Mesenchymal stem cell (in vitro differentiated cells and primary cell): ENCODE measurements at regions not wholly inside any gene's neighbourhood (a gene's known extent, or its start where the extent isn't known, plus 50 kb on each side); places are given as distances from the start of the nearest gene placed in this dataset.

Experiments
- DNase-seq: peaks from one replicate; pipeline ENCODE4 v3.0.0-alpha.2; 2013
- H2AFZ ChIP-seq: one replicate; pipeline ENCODE4 v1.6.1; 2013; ENCODE audit warnings: low read depth, mild to moderate bottlenecking, control low read depth, inconsistent platforms, low read length, moderate library complexity
- H2AK5ac ChIP-seq: 2 replicates; pipeline ENCODE4 v1.6.1; 2013; ENCODE audit warnings: low read length, moderate library complexity, mild to moderate bottlenecking, inconsistent platforms; ENCODE audit not compliant: severe bottlenecking
- H2BK120ac ChIP-seq: one replicate; pipeline ENCODE4 v1.6.1; 2013; ENCODE audit warnings: low read depth, mild to moderate bottlenecking, inconsistent platforms, low read length, moderate library complexity
- H2BK12ac ChIP-seq, 2 experiments: one replicate each; pipeline ENCODE4 v1.6.1; 2013; ENCODE audit warnings: inconsistent platforms in 2 of 2, low read length in 2 of 2, mild to moderate bottlenecking in 2 of 2, moderate library complexity in 2 of 2, control low read depth in 1 of 2
- H2BK15ac ChIP-seq: one replicate; pipeline ENCODE4 v1.6.1; 2013; ENCODE audit warnings: mild to moderate bottlenecking, low read depth, inconsistent platforms; ENCODE audit not compliant: poor library complexity, severe bottlenecking
- H2BK5ac ChIP-seq: 2 replicates; pipeline ENCODE4 v1.6.1; 2013; ENCODE audit warnings: low read depth, mild to moderate bottlenecking, low read length, control low read depth, inconsistent platforms; ENCODE audit not compliant: poor library complexity, severe bottlenecking
- H3K14ac ChIP-seq, 2 experiments: one replicate each; pipeline ENCODE4 v1.6.1; 2013; ENCODE audit warnings: inconsistent platforms in 2 of 2, low read length in 2 of 2, control low read depth in 1 of 2, mild to moderate bottlenecking in 1 of 2, moderate library complexity in 1 of 2
- H3K18ac ChIP-seq, 2 experiments: one replicate each; pipeline ENCODE4 v1.6.1; 2013; ENCODE audit warnings: inconsistent platforms in 2 of 2, low read length in 2 of 2, control low read depth in 1 of 2, low read depth in 1 of 2, mild to moderate bottlenecking in 1 of 2
- H3K23ac ChIP-seq, 2 experiments: one replicate each; pipeline ENCODE4 v1.6.1; 2013; ENCODE audit warnings: inconsistent platforms in 2 of 2, low read length in 2 of 2, mild to moderate bottlenecking in 2 of 2, moderate library complexity in 2 of 2, control low read depth in 1 of 2
- H3K27ac ChIP-seq: 2 replicates; pipeline ENCODE4 v1.5.1; 2013; ENCODE audit warnings: mild to moderate bottlenecking, moderate library complexity, low read length, control low read depth, inconsistent platforms; ENCODE audit not compliant: poor library complexity, severe bottlenecking
- H3K27me3 ChIP-seq, 2 experiments: 2 replicates each; pipeline versions ENCODE4 v1.6.1 to v1.7.0; 2013; ENCODE audit warnings: low read length in 2 of 2, mild to moderate bottlenecking in 2 of 2, moderate library complexity in 2 of 2, control low read depth in 1 of 2, inconsistent platforms in 1 of 2; ENCODE audit not compliant: control insufficient read depth in 1 of 2, insufficient read depth in 1 of 2
- H3K36me3 ChIP-seq, 2 experiments: 2 replicates each; pipeline versions ENCODE4 v1.6.1 to v1.7.0; 2013; ENCODE audit warnings: low read length in 2 of 2, control low read depth in 1 of 2, inconsistent platforms in 1 of 2, low read depth in 1 of 2, mild to moderate bottlenecking in 1 of 2; ENCODE audit not compliant: insufficient read depth in 2 of 2, control insufficient read depth in 1 of 2
- H3K4ac ChIP-seq, 2 experiments: one replicate each; pipeline ENCODE4 v1.6.1; 2013; ENCODE audit warnings: inconsistent platforms in 2 of 2, low read length in 2 of 2, mild to moderate bottlenecking in 2 of 2, moderate library complexity in 2 of 2, control low read depth in 1 of 2, low read depth in 1 of 2
- H3K4me1 ChIP-seq: 2 replicates; pipeline ENCODE4 v1.6.1; 2013; ENCODE audit warnings: low read depth, low read length, control low read depth; ENCODE audit not compliant: control insufficient read depth, insufficient read depth
- H3K4me2 ChIP-seq: 2 replicates; pipeline ENCODE4 v1.6.1; 2013; ENCODE audit warnings: low read length, mild to moderate bottlenecking, inconsistent platforms; ENCODE audit not compliant: poor library complexity, severe bottlenecking
- H3K4me3 ChIP-seq, 2 experiments: 2 replicates each; pipeline versions ENCODE4 v1.5.1 to v1.7.0; 2013; ENCODE audit warnings: low read length in 2 of 2, mild to moderate bottlenecking in 2 of 2, control low read depth in 1 of 2, low read depth in 1 of 2; ENCODE audit not compliant: insufficient read depth in 1 of 2
- H3K79me1 ChIP-seq: replicated peaks from 2 replicates; pipeline ENCODE4 v1.6.1; 2013; ENCODE audit warnings: mild to moderate bottlenecking, control low read depth, low read length, inconsistent platforms; ENCODE audit not compliant: poor library complexity, severe bottlenecking
- H3K9ac ChIP-seq: 2 replicates; pipeline ENCODE4 v1.7.0; 2013; ENCODE audit warnings: mild to moderate bottlenecking, low read length, moderate library complexity
- H3K9me3 ChIP-seq: 2 replicates; pipeline ENCODE4 v1.7.0; 2013; ENCODE audit warnings: mild to moderate bottlenecking, low read length; ENCODE audit not compliant: control insufficient read depth
- H4K8ac ChIP-seq: one replicate; pipeline ENCODE4 v1.6.1; 2013; ENCODE audit warnings: inconsistent platforms, mild to moderate bottlenecking, low read length, moderate library complexity
- H4K91ac ChIP-seq: one replicate; pipeline ENCODE4 v1.6.1; 2013; ENCODE audit warnings: mild to moderate bottlenecking, low read length, inconsistent platforms
- WGBS: methylation state at CpG from one replicate; pipeline ENCODE4 v1.1.7; 2013; ENCODE audit warnings: mixed read lengths; 5-methylcytosine and 5-hydroxymethylcytosine counted together

- WGBS, result 80% methylated on average over 1 of the region's 1 CpG
- Histone ChIP-seq H4K91ac (no peak overlapping the region), H3K4me1 (no peaks in the 10 kb centered on the region), H3K4me3 (no peak overlapping the region), H2BK15ac (no peak overlapping the region), H2AFZ (no peak overlapping the region), H3K9ac (no peak overlapping the region), H3K4me2 (no peak overlapping the region), H4K8ac (no peak overlapping the region), H2BK12ac (no peak overlapping the region), H3K18ac (no peak overlapping the region), H2AK5ac (no peak overlapping the region), H3K36me3 (no peaks in the 10 kb centered on the region), H3K4ac (no peak overlapping the region), H2BK5ac (no peak overlapping the region), H3K14ac (no peak overlapping the region), H3K23ac (no peak overlapping the region), H3K79me1 (no peaks in the 10 kb centered on the region), H3K27me3 (no peaks in the 10 kb centered on the region), H3K27ac (no peak overlapping the region), H3K9me3 (peaks cover 7% of the 10 kb centered on the region), H2BK120ac (no peak overlapping the region)
- no peak for DNase-seq
Measured at GRCh38 chr13:84823528-84823927, 941.3 kb upstream of the SLITRK1 start.

DNA sequence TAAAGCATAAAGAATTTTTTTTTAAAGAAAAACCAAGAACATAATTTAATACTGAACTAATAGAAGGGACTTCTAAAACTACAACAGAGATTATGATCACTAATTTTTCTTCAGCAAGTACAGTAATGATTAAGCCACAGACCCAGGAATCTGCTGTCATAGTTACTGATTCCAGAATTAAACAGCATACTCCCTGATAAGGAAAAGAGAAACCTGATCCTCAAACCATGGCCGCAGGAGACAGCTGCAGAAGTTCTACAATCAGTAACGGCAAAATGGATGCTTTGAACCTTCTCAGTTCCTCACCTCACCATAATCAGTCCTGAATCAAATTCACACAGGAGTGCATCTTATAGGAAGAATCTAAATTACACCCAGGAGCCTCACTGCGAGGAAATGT is 939.0 kb upstream of the SLITRK1 start:
- H3K4me2 ChIP-seq, result no peak overlapping the region
- no peak overlapping the region for H3K14ac ChIP-seq
- no peak overlapping the region for H2BK5ac ChIP-seq
- H3K4ac ChIP-seq, result no peak overlapping the region
- H2BK120ac ChIP-seq, result no peak overlapping the region
- H3K4me3 ChIP-seq, result no peak overlapping the region
- no peak overlapping the region for H4K8ac ChIP-seq
- H3K36me3 ChIP-seq, result no peaks in the 10 kb centered on the region
- no peak for DNase-seq
- no peaks in the 10 kb centered on the region for H3K27me3 ChIP-seq
- H2AFZ ChIP-seq, result no peak overlapping the region
- no peaks in the 10 kb centered on the region for H3K79me1 ChIP-seq
- peaks cover 17% of the 10 kb centered on the region for H3K9me3 ChIP-seq
- no peak overlapping the region for H3K18ac ChIP-seq
- H3K4me1 ChIP-seq, result no peaks in the 10 kb centered on the region
- no peak overlapping the region for H3K23ac ChIP-seq
- no peak overlapping the region for H2BK12ac ChIP-seq
- no peak overlapping the region for H2BK15ac ChIP-seq
- no peak overlapping the region for H2AK5ac ChIP-seq
- H4K91ac ChIP-seq, result no peak overlapping the region
- WGBS, result 76% methylated on average over 3 of the region's 3 CpGs
- H3K9ac ChIP-seq, result no peak overlapping the region
- H3K27ac ChIP-seq, result no peak overlapping the region

DNA sequence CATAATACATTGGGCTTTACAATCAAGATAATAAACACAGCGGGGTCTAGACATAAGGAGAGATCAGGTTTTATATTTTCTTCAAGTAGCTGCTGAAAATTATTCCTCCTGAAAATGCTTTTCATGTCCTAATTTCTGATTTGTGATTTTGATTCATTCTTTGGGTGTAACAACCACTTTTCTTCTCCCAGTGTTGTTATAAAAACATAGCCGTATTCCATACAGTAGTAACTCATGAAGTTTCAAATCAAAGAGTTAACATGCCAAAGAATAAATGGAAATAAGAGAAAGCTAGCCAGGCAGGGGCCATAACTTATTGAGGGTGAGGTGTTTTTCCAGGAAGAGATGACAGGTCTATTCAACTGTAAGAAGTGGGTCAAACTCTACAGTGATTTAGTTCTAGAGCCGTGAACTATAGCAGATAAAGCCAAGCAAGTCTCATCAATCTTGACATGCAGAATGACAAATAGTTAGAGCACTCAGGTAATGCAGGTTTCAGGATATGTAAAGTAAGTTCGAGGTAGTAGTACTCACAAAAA is 934.4 kb upstream of the SLITRK1 start:
- Histone ChIP-seq H4K91ac (no peak overlapping the region), H2BK12ac (no peak overlapping the region), H3K4me1 (no peaks in the 10 kb centered on the region), H3K27ac (no peak overlapping the region), H3K27me3 (no peaks in the 10 kb centered on the region), H2AFZ (no peak overlapping the region), H3K23ac (no peak overlapping the region), H3K4ac (no peak overlapping the region), H3K4me2 (no peak overlapping the region), H2BK15ac (no peak overlapping the region), H3K9ac (no peak overlapping the region), H4K8ac (no peak overlapping the region), H3K18ac (no peak overlapping the region), H3K36me3 (no peaks in the 10 kb centered on the region), H3K9me3 (peaks cover 17% of the 10 kb centered on the region), H3K4me3 (no peak overlapping the region), H3K79me1 (no peaks in the 10 kb centered on the region), H2AK5ac (no peak overlapping the region), H2BK5ac (no peak overlapping the region), H3K14ac (no peak overlapping the region), H2BK120ac (no peak overlapping the region)
- no peak for DNase-seq
- WGBS, result no CpG with 5 or more reads among the region's 4 CpGs

- H2AK5ac ChIP-seq, result no peak overlapping the region
- WGBS, result 94% methylated on average over 3 of the region's 3 CpGs
- H3K4me1 ChIP-seq, result no peaks in the 10 kb centered on the region
- H3K4ac ChIP-seq, result no peak overlapping the region
- no peaks in the 10 kb centered on the region for H3K79me1 ChIP-seq
- no peak for DNase-seq
- H4K8ac ChIP-seq, result no peak overlapping the region
- no peak overlapping the region for H2BK5ac ChIP-seq
- H3K14ac ChIP-seq, result no peak overlapping the region
- no peak overlapping the region for H2BK120ac ChIP-seq
- H3K27me3 ChIP-seq, result no peaks in the 10 kb centered on the region
- no peak overlapping the region for H2BK12ac ChIP-seq
- H3K4me3 ChIP-seq, result no peak overlapping the region
- H3K36me3 ChIP-seq, result no peaks in the 10 kb centered on the region
- H2AFZ ChIP-seq, result no peak overlapping the region
- no peak overlapping the region for H2BK15ac ChIP-seq
- H3K9ac ChIP-seq, result no peak overlapping the region
- no peak overlapping the region for H3K23ac ChIP-seq
- H3K18ac ChIP-seq, result no peak overlapping the region
- no peak overlapping the region for H3K4me2 ChIP-seq
- peaks cover 10% of the 10 kb centered on the region for H3K9me3 ChIP-seq
- H3K27ac ChIP-seq, result no peak overlapping the region
- H4K91ac ChIP-seq, result no peak overlapping the region
Measured at GRCh38 chr13:84812789-84813188, 930.5 kb upstream of the SLITRK1 start.
